Retinal pigment epithelial cell (primary cell): ENCODE measurements at regions not wholly inside any gene's neighbourhood (a gene's known extent, or its start where the extent isn't known, plus 50 kb on each side); places are given as distances from the start of the nearest gene placed in this dataset.

ENCODE experiments used
- DNase-seq: peaks from one replicate; pipeline ENCODE4 v3.0.0-alpha.2; 2010; ENCODE audit warnings: low read depth
- H3K4me3 ChIP-seq: 2 replicates; pipeline ENCODE4 v1.5.1; 2011; ENCODE audit warnings: mild to moderate bottlenecking, low read length, control low read depth, moderate library complexity
- CTCF ChIP-seq: conservative IDR thresholded peaks from 2 replicates; pipeline ENCODE4 v1.5.1; 2011; ENCODE audit warnings: low read depth, low read length, control low read depth, inconsistent platforms

DNA sequence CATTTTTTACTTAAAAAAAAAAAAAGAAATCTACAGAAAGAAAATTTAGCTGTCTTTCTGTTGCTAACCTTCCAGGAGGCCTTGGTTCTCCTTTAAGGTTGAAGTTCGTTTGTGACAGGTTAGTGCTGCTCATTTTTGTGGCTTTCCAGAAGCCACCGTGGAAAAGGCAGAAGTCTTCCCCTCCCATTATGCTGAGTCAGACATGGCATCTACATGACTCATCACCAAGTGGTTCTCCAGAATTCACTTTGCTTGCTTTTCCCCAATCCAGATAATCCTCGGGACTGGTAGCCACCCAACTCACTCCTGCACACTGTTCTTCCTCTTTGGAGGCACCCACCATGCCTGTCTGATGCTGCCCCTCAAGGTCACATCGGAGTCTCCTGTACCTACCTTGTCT, 228.7 kb downstream of the PIK3C3 start:
- no peak overlapping the region for H3K4me3 ChIP-seq
- peak; percentile 51 for DNase-seq
- no peak for TF ChIP-seq CTCF

GRCh38 chr18:42184685-42185477, 229.8 kb downstream of the PIK3C3 start:
- no peak overlapping the region for H3K4me3 ChIP-seq
- no peak for DNase-seq
- no peak for TF ChIP-seq CTCF

GRCh38 chr18:42185486-42185885, 230.5 kb downstream of the PIK3C3 start:
- TF ChIP-seq CTCF = no peak
- no peak for DNase-seq
- no peak overlapping the region for H3K4me3 ChIP-seq

GRCh38 chr18:42187611-42188380, 232.8 kb downstream of the PIK3C3 start:
- DNase-seq = no peak
- no peak for TF ChIP-seq CTCF
- no peak overlapping the region for H3K4me3 ChIP-seq

GRCh38 chr18:42190643-42191042, 235.6 kb downstream of the PIK3C3 start:
- H3K4me3 ChIP-seq = no peak overlapping the region
- TF ChIP-seq CTCF = no peak
- DNase-seq = no peak

GRCh38 chr18:42192251-42193248, 237.5 kb downstream of the PIK3C3 start:
- DNase-seq = peak; percentile 24
- H3K4me3 ChIP-seq = no peak overlapping the region
- TF ChIP-seq CTCF = no peak
